ENCODE measurements at regions not wholly inside any gene's neighbourhood (a gene's known extent, or its start where the extent isn't known, plus 50 kb on each side); places are given as distances from the start of the nearest gene placed in this dataset.

GRCh38 chr9:96052686-96053085, 177.2 kb downstream of the ERCC6L2 start:
- H2AFZ ChIP-seq (ENCODE audit: low read length), result no peak overlapping the region
- no peak overlapping the region for H3K4me3 ChIP-seq (ENCODE audit: insufficient read depth, low read length)
- no peaks in the 10 kb centered on the region for H3K36me3 ChIP-seq (ENCODE audit: insufficient read depth, low read length)
- no peaks in the 10 kb centered on the region for H3K9me3 ChIP-seq (ENCODE audit: low read depth, low read length)
- peaks cover 13% of the 10 kb centered on the region for H3K27me3 ChIP-seq (ENCODE audit: insufficient read depth, low read length)
- H4K20me1 ChIP-seq (ENCODE audit: insufficient read depth, low read length), result no peaks in the 10 kb centered on the region
- no peak for DNase-seq (ENCODE audit: insufficient read length, low spot score, missing footprints)
- no peaks in the 10 kb centered on the region for H3K4me1 ChIP-seq (ENCODE audit: insufficient read depth, low read length)
- no peak overlapping the region for H3K4me2 ChIP-seq (ENCODE audit: insufficient read depth, low read length)
- H3K27ac ChIP-seq (ENCODE audit: low read depth, low read length), result no peak overlapping the region
- no peaks in the 10 kb centered on the region for H3K79me2 ChIP-seq (ENCODE audit: insufficient read depth, low read length)
- TF ChIP-seq CTCF (IDR thresholded peaks at IDR 0.05; ENCODE audit: extremely low read depth, low read depth, low read length), result no peak

GRCh38 chr9:96051423-96051822, 175.9 kb downstream of the ERCC6L2 start:
- Histone ChIP-seq H3K79me2 (ENCODE audit: insufficient read depth, low read length) (no peaks in the 10 kb centered on the region), H4K20me1 (ENCODE audit: insufficient read depth, low read length) (no peaks in the 10 kb centered on the region), H3K36me3 (ENCODE audit: insufficient read depth, low read length) (no peaks in the 10 kb centered on the region), H3K27ac (ENCODE audit: low read depth, low read length) (no peak overlapping the region), H3K27me3 (ENCODE audit: insufficient read depth, low read length) (peaks cover 24% of the 10 kb centered on the region), H2AFZ (ENCODE audit: low read length) (no peak overlapping the region), H3K4me2 (ENCODE audit: insufficient read depth, low read length) (no peak overlapping the region), H3K4me3 (ENCODE audit: insufficient read depth, low read length) (no peak overlapping the region), H3K4me1 (ENCODE audit: insufficient read depth, low read length) (no peaks in the 10 kb centered on the region), H3K9me3 (ENCODE audit: low read depth, low read length) (no peaks in the 10 kb centered on the region)
- DNase-seq (ENCODE audit: insufficient read length, low spot score, missing footprints), result no peak
- no peak for TF ChIP-seq CTCF (IDR thresholded peaks at IDR 0.05; ENCODE audit: extremely low read depth, low read depth, low read length)

- H3K4me1 ChIP-seq (ENCODE audit: insufficient read depth, low read length), result no peaks in the 10 kb centered on the region
- TF ChIP-seq CTCF (IDR thresholded peaks at IDR 0.05; ENCODE audit: extremely low read depth, low read depth, low read length), result no peak
- peaks cover 24% of the 10 kb centered on the region for H3K27me3 ChIP-seq (ENCODE audit: insufficient read depth, low read length)
- H3K4me3 ChIP-seq (ENCODE audit: insufficient read depth, low read length), result no peak overlapping the region
- H3K4me2 ChIP-seq (ENCODE audit: insufficient read depth, low read length), result no peak overlapping the region
- H3K9me3 ChIP-seq (ENCODE audit: low read depth, low read length), result no peaks in the 10 kb centered on the region
- H3K79me2 ChIP-seq (ENCODE audit: insufficient read depth, low read length), result no peaks in the 10 kb centered on the region
- no peak overlapping the region for H2AFZ ChIP-seq (ENCODE audit: low read length)
- no peaks in the 10 kb centered on the region for H3K36me3 ChIP-seq (ENCODE audit: insufficient read depth, low read length)
- no peak overlapping the region for H3K27ac ChIP-seq (ENCODE audit: low read depth, low read length)
- DNase-seq (ENCODE audit: insufficient read length, low spot score, missing footprints), result no peak
- no peaks in the 10 kb centered on the region for H4K20me1 ChIP-seq (ENCODE audit: insufficient read depth, low read length)
Observed at GRCh38 chr9:96050861-96051155, 175.3 kb downstream of the ERCC6L2 start.

- H3K9me3 ChIP-seq (ENCODE audit: low read depth, low read length), result no peaks in the 10 kb centered on the region
- H3K36me3 ChIP-seq (ENCODE audit: insufficient read depth, low read length), result no peaks in the 10 kb centered on the region
- no peak for DNase-seq (ENCODE audit: insufficient read length, low spot score, missing footprints)
- no peak for TF ChIP-seq CTCF (IDR thresholded peaks at IDR 0.05; ENCODE audit: extremely low read depth, low read depth, low read length)
- H3K79me2 ChIP-seq (ENCODE audit: insufficient read depth, low read length), result no peaks in the 10 kb centered on the region
- peaks cover 24% of the 10 kb centered on the region for H3K27me3 ChIP-seq (ENCODE audit: insufficient read depth, low read length)
- H3K4me3 ChIP-seq (ENCODE audit: insufficient read depth, low read length), result no peak overlapping the region
- no peaks in the 10 kb centered on the region for H4K20me1 ChIP-seq (ENCODE audit: insufficient read depth, low read length)
- H3K4me1 ChIP-seq (ENCODE audit: insufficient read depth, low read length), result no peaks in the 10 kb centered on the region
- no peak overlapping the region for H3K27ac ChIP-seq (ENCODE audit: low read depth, low read length)
- H3K4me2 ChIP-seq (ENCODE audit: insufficient read depth, low read length), result no peak overlapping the region
- H2AFZ ChIP-seq (ENCODE audit: low read length), result no peak overlapping the region
Observed at GRCh38 chr9:96050048-96050860, 174.8 kb downstream of the ERCC6L2 start.
